ENCODE measurements at regions not wholly inside any gene's neighbourhood (a gene's known extent, or its start where the extent isn't known, plus 50 kb on each side); places are given as distances from the start of the nearest gene placed in this dataset.
A peak's percentile ranks its signal among the peaks of the same experiment; 100 is the strongest.
"Not testable (repeated sequence)": the region's sequence is repeated elsewhere in the genome, so short reads cannot be mapped to it uniquely, and the experiment has no call there.

GRCh38 chr3:169008776-169009358, 654.6 kb downstream of the MECOM start:
- no peak for DNase-seq (ENCODE audit: low read depth)
- TF ChIP-seq CTCF (conservative IDR thresholded peaks at IDR 0.05; ENCODE audit: low read depth, low read length), result no peak
- H3K4me3 ChIP-seq (ENCODE audit: low read depth, low read length), result no peak overlapping the region

- no peak overlapping the region for H3K4me3 ChIP-seq (ENCODE audit: low read depth, low read length)
- DNase-seq (ENCODE audit: low read depth), result no peak
- no peak for TF ChIP-seq CTCF (conservative IDR thresholded peaks at IDR 0.05; ENCODE audit: low read depth, low read length)
Observed at GRCh38 chr3:169007145-169007544, 656.4 kb downstream of the MECOM start.

- H3K4me3 ChIP-seq (ENCODE audit: low read depth, low read length), result not testable (repeated sequence)
Observed at GRCh38 chr3:169006398-169006797, 657.1 kb downstream of the MECOM start.

GRCh38 chr3:169002689-169003088, 660.8 kb downstream of the MECOM start:
- DNase-seq (ENCODE audit: low read depth), result no peak
- TF ChIP-seq CTCF (conservative IDR thresholded peaks at IDR 0.05; ENCODE audit: low read depth, low read length), result no peak
- no peak overlapping the region for H3K4me3 ChIP-seq (ENCODE audit: low read depth, low read length)

More at GRCh38 chr3:169006398-169006797, 657.1 kb downstream of the MECOM start:
- not testable (repeated sequence) for DNase-seq (ENCODE audit: low read depth)

GRCh38 chr3:168998792-168999191, 664.7 kb downstream of the MECOM start:
- DNase-seq (ENCODE audit: low read depth), result no peak
- TF ChIP-seq CTCF (conservative IDR thresholded peaks at IDR 0.05; ENCODE audit: low read depth, low read length), result no peak
- H3K4me3 ChIP-seq (ENCODE audit: low read depth, low read length), result no peak overlapping the region

GRCh38 chr3:168997488-168997887, 666.0 kb downstream of the MECOM start:
- DNase-seq (ENCODE audit: low read depth), result no peak
- H3K4me3 ChIP-seq (ENCODE audit: low read depth, low read length), result no peak overlapping the region
- TF ChIP-seq CTCF (conservative IDR thresholded peaks at IDR 0.05; ENCODE audit: low read depth, low read length), result no peak

GRCh38 chr3:168996622-168997021, 666.9 kb downstream of the MECOM start:
- no peak overlapping the region for H3K4me3 ChIP-seq (ENCODE audit: low read depth, low read length)
- peak; percentile 3 for DNase-seq (ENCODE audit: low read depth)
- TF ChIP-seq CTCF (conservative IDR thresholded peaks at IDR 0.05; ENCODE audit: low read depth, low read length), result no peak
